ENCODE measurements at regions not wholly inside any gene's neighbourhood (a gene's known extent, or its start where the extent isn't known, plus 50 kb on each side); places are given as distances from the start of the nearest gene placed in this dataset.

DNA sequence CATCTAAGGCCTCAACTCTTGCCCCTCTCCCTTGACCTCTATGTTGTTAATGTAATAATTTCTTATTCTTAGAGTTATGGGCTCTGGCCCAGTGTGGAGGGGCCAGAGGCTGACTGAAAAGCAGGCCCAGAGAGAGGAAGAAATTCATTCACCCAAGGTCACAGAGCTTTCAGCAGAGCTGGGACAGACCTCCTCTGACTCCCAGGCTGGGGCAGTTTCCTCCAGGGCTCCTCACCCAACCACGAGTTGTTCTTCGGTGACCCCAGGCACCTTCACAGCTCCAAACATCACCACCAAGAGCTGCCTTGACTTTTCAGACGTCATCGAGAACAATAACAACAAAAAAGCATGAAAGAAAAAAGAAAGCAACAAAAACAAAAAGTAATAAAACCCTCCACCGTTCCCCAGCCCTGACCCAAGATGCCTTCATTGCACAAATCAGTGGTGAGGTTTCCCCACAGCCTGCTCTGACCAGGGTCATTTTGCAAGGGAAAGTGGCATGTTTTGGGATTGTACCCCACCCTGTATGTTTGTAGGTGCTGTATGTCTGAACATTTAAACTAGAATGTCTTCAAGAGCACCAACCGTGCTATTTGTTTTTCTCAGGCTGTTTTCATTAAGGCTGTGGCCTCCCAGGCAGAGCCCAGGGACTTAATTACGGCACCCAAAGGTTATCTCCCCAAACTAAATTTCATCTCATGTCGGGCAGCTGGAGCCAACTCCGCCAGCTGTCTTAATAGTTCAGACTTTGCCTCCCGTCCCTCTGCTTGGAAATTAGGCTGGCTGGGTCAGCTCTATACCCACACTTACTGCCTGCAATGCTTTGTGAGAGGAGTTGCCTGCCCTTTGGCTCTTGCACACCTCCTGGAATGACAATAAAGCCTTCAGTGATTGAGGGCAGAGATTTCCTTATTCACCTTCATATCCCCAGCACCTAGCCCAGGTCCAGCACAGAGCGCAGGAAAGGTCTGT, 173.8 kb downstream of the RPLP1 start:
- TF ChIP-seq, protein P1, sequence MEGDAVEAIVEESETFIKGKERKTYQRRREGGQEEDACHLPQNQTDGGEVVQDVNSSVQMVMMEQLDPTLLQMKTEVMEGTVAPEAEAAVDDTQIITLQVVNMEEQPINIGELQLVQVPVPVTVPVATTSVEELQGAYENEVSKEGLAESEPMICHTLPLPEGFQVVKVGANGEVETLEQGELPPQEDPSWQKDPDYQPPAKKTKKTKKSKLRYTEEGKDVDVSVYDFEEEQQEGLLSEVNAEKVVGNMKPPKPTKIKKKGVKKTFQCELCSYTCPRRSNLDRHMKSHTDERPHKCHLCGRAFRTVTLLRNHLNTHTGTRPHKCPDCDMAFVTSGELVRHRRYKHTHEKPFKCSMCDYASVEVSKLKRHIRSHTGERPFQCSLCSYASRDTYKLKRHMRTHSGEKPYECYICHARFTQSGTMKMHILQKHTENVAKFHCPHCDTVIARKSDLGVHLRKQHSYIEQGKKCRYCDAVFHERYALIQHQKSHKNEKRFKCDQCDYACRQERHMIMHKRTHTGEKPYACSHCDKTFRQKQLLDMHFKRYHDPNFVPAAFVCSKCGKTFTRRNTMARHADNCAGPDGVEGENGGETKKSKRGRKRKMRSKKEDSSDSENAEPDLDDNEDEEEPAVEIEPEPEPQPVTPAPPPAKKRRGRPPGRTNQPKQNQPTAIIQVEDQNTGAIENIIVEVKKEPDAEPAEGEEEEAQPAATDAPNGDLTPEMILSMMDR (IDR thresholded peaks at IDR 0.05) = no peak
- TF ChIP-seq POLR2A (IDR thresholded peaks at IDR 0.05) (no peak), POLR2AphosphoS5 (IDR thresholded peaks at IDR 0.05; ENCODE audit: insufficient read depth in 1 of 2, low read depth in 1 of 2) (no peak)

Data from vagina (tissue), 2 donors.